Fibroblast of villous mesenchyme (primary cell): ENCODE measurements at regions not wholly inside any gene's neighbourhood (a gene's known extent, or its start where the extent isn't known, plus 50 kb on each side); places are given as distances from the start of the nearest gene placed in this dataset.

Experiments used
- DNase-seq: peaks from one replicate; pipeline ENCODE4 v3.0.0-alpha.2; 2010; ENCODE audit warnings: low read depth
- H3K4me3 ChIP-seq: 2 replicates; pipeline ENCODE4 v1.5.1; 2011; ENCODE audit warnings: low read depth, mild to moderate bottlenecking, low read length
- TF ChIP-seq, protein P1 (sequence below): IDR thresholded peaks from 2 replicates; pipeline ENCODE4 v1.5.1; 2012; ENCODE audit warnings: low read depth, mild to moderate bottlenecking, low read length; ENCODE audit not compliant: insufficient read depth

DNA sequence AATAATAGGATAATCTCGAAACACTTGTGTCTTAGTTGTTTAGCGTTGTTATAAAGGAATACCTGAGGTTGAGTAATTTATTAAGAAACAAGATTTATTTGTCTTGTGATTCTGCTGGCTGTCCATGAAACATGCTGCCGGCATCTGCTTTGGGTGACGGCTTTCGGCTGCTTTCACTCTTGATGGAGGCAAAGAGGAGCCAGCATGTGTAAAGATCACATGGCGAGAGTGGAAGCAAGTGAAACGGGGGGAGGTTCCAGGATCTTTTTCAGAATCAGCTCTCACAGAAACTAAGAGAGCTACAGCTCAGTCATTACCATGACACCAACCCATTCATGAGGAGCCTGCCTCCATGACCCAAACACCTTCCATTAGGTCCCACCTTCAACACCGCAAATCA is 402.8 kb downstream of the CDC14C start:
- H3K4me3 ChIP-seq: no peak overlapping the region
- TF ChIP-seq, protein P1, sequence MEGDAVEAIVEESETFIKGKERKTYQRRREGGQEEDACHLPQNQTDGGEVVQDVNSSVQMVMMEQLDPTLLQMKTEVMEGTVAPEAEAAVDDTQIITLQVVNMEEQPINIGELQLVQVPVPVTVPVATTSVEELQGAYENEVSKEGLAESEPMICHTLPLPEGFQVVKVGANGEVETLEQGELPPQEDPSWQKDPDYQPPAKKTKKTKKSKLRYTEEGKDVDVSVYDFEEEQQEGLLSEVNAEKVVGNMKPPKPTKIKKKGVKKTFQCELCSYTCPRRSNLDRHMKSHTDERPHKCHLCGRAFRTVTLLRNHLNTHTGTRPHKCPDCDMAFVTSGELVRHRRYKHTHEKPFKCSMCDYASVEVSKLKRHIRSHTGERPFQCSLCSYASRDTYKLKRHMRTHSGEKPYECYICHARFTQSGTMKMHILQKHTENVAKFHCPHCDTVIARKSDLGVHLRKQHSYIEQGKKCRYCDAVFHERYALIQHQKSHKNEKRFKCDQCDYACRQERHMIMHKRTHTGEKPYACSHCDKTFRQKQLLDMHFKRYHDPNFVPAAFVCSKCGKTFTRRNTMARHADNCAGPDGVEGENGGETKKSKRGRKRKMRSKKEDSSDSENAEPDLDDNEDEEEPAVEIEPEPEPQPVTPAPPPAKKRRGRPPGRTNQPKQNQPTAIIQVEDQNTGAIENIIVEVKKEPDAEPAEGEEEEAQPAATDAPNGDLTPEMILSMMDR: no peak
- no peak for DNase-seq

DNA sequence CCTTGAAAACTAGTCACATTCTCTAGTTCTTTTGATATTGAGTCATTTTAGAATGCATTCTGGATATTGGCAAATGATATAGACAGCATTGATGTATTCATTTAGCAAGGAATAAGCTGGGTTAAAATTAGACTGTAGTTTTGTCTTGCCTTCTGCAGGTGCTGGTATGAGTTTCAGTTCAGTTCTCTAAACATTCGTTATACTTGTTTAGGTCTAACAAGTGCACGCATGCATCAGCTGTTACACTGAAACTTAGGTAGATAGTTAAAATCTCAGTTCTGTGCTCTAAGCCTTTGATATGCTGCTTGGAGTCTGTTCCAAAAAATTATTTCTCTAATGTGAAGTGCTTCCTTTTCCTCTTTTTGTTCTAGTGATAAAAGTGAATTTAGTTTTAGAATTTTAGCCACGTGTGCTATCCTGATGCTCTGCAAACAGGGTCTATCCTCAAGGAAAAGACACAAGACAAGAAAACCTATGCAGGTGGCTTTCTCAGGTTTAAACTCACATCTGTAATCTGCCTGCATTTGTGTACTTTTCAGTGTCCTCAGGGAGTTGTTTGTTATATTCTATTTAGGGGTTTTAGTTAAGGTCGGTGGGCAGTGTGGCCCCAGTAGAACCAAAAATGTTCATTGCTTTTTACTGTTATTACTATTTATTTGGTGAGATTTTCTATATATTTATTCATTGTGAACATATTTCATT is 409.0 kb downstream of the CDC14C start:
- no peak for DNase-seq
- TF ChIP-seq, protein P1: no peak
- no peak overlapping the region for H3K4me3 ChIP-seq

DNA sequence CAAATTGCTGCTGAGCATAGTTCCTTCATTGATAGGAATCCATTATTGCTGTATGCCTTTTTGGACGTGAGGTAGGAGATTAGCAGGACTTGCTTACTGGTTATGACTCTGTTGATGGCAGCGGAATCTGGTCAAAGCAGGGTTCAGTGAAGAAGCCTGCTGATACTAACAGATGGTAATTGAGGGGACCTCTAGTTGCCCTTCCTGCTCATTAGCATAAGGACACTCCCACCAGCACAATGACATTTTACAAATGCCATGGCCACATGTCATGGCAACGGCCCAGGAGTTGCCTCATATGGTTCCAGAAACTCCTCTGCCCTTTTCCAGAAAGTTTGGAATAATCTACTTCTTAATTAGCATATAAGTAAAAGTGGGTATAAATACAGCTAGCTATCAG is 417.5 kb downstream of the CDC14C start:
- DNase-seq: no peak

DNA sequence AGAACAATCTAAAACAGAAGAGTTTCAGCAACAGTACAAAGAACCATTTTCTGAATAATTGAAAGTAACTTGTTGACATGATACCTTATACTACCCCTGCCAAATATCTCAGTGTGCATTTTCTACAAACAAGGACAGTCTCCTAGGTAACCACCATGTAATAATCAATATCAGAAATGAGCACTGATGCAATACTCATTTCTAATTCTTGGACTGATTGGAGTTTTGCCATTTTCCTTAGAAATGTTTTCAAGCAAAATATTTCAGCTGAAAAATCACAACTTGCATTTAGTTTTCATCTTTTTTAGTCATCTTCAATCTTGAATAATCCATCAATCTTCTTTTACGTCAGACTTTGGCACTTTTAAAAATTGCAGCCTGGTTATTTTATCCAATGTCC is 420.2 kb downstream of the CDC14C start:
- no peak for DNase-seq
- TF ChIP-seq, protein P1: no peak
- H3K4me3 ChIP-seq: no peak overlapping the region

More for the DNA sequence above, 417.5 kb downstream of the CDC14C start:
- H3K4me3 ChIP-seq: no peak overlapping the region
- TF ChIP-seq, protein P1: no peak

DNA sequence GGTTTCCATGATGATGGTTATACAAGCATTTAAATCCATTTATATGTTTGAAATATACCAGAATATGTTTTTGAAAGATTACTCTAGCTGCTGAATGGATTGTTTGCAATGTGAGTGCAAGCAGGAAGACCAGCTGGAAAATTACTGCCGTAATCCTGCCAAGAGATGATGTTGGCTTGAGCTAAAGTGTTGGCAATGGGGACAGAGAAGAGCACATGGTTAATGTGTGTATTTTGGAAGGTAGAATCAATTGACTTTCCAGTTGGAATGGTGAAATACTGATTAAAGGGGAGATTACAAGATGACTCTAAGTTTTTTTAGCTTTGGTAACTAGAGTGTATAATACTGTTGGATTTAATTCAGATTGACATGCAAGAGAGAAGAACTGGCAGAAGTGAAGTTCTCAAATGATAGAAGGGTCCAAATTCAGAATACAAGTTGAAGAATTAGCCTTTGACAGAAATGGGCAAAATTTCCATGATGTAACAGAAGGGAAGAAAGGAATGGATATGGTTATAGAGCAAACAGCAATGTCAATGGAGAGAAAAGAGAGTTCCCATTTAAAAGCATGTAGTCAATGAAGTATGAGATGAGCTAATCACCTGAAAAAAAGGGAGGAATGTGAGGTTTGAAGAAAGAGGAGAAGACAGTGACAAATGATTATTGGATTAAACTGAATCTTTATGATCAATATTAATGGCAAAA is 422.0 kb downstream of the CDC14C start:
- no peak overlapping the region for H3K4me3 ChIP-seq
- TF ChIP-seq, protein P1: no peak
- DNase-seq: no peak

DNA sequence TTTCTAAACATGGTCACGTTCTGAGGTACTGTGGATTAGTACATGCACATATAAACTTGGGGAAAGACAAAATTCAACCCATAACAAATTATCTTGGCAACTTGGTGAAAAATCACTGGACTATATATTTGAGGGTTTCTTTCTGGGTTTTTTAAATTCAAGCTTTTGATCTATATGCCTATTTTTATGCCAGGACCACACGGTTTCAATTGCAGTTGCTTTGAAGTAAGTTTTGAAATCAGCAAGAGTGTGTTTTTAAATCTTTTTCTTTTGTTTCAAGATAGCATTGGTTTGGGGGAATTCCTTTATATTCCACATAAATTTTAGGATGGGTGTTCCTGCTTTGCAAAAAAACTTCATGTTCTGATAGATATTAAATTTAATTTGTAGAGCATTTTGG is 406.4 kb upstream of the VWC2 start:
- DNase-seq: no peak
- H3K4me3 ChIP-seq: no peak overlapping the region
- TF ChIP-seq, protein P1: no peak
